Astrocyte of the cerebellum (primary cell): ENCODE measurements at regions not wholly inside any gene's neighbourhood (a gene's known extent, or its start where the extent isn't known, plus 50 kb on each side); places are given as distances from the start of the nearest gene placed in this dataset.
"Not testable (repeated sequence)": the region's sequence is repeated elsewhere in the genome, so short reads cannot be mapped to it uniquely, and the experiment has no call there.

Source experiments
- DNase-seq: peaks from one replicate; pipeline ENCODE4 v3.0.0-alpha.2; 2011; ENCODE audit warnings: low read depth
- H3K4me3 ChIP-seq: 2 replicates; pipeline ENCODE4 v1.5.1; 2011; ENCODE audit warnings: mild to moderate bottlenecking, low read depth, low read length, moderate library complexity
- in situ Hi-C: cut with HindIII; loops from 2 replicates; pipeline ENCODE4 v1.10.0; 2017; ENCODE audit warnings: low sequenced_read_pairs
- TF ChIP-seq, protein P1 (sequence below): IDR thresholded peaks from 2 replicates; pipeline ENCODE4 v1.5.1; 2012; ENCODE audit warnings: low read length, low read depth, moderate library complexity, mild to moderate bottlenecking; ENCODE audit errors: missing control alignments

DNA sequence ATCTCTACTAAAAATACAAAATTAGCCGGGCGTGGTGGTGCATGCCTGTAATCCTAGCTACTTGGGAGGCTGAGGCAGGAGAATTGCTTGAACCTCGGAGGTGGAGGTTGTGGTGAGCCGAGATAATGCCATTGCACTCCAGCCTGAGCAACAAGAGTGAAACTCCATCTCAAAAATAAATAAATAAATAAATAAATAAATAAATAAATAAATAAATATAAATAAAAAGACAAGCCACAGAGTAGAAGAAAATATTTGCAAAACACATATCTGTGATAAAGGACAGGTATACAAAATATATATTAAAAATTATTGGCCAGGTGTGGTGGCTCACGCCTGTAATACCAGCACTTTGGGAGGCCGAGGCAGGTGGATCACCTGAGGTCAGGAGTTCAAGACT is 96.0 kb downstream of the MRPL57 start:
- not testable (repeated sequence) for DNase-seq

DNA sequence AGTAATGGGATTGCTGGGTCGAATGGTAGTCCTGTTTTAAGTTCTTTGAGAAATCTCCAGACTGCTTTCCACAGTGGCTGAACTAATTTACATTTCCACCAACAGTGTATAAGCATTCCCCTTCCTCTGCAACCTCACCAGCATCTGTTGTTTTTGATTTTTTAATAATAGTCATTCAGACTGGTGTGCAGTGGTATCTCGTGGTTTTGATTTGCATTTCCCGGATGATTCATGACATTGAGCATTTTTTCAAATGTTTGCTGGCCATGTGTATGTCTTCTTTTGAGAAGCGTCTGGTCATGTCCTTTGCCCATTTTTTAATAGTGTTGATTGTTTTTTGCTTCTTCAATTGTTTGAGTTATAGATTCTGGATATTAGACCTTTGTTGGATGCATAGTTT is 98.0 kb downstream of the MRPL57 start:
- in situ Hi-C loops, H3K4me3 ChIP-seq, DNase-seq: not testable (repeated sequence)

More for the DNA sequence above, 96.0 kb downstream of the MRPL57 start:
- H3K4me3 ChIP-seq, in situ Hi-C loops: not testable (repeated sequence)

DNA sequence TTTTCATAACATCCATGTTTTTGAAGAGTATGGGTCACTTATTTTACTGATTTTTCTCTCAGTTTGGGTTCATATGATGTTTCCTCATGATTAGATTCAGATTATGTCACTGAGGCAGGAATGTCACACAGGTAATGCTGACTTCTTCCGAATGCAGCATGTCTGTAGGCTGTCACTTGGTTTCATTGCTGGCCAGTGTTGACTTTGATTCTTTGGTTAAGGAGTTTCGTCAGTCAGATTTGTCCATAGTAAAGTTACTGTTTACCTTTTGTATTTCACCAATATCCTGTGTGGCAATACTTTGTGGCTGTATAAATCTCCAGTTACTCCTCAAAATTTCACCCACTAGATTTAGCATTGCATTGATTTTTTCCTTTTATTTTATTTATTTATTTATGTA is 105.6 kb downstream of the MRPL57 start:
- in situ Hi-C loops = no loop called here
- DNase-seq = no peak
- TF ChIP-seq, protein P1, sequence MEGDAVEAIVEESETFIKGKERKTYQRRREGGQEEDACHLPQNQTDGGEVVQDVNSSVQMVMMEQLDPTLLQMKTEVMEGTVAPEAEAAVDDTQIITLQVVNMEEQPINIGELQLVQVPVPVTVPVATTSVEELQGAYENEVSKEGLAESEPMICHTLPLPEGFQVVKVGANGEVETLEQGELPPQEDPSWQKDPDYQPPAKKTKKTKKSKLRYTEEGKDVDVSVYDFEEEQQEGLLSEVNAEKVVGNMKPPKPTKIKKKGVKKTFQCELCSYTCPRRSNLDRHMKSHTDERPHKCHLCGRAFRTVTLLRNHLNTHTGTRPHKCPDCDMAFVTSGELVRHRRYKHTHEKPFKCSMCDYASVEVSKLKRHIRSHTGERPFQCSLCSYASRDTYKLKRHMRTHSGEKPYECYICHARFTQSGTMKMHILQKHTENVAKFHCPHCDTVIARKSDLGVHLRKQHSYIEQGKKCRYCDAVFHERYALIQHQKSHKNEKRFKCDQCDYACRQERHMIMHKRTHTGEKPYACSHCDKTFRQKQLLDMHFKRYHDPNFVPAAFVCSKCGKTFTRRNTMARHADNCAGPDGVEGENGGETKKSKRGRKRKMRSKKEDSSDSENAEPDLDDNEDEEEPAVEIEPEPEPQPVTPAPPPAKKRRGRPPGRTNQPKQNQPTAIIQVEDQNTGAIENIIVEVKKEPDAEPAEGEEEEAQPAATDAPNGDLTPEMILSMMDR = no peak
- no peak overlapping the region for H3K4me3 ChIP-seq

DNA sequence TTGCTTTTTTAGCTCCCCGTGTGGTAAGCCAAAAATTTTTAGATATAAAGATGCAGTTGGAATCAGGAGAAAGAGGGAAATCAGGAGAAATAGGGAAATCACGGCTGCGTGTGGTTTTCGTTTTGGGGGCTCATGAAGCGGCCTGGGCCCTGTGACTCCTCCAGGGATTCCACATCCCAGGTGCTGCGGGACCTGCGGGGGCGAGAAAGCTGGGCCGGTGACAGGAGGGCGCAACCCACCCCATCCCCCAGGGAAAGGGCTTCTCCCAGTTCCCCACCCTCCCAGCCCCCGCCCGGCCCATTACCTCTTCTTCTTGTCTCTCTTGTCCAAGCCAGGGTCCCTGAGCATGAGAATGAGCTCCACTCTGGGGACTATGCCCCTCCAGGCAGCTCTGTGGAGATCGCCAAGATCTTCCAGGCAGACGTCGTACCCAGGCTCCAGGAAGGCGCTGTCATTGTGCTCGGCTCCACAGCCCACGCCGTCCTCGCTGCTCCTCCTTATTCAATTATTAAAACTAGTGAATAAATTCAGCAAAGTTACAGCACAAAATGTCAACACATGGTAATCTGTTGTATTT is 111.0 kb downstream of the MRPL57 start:
- TF ChIP-seq, protein P1 = no peak
- H3K4me3 ChIP-seq = no peak overlapping the region
- in situ Hi-C loops = no loop called here
- no peak for DNase-seq

DNA sequence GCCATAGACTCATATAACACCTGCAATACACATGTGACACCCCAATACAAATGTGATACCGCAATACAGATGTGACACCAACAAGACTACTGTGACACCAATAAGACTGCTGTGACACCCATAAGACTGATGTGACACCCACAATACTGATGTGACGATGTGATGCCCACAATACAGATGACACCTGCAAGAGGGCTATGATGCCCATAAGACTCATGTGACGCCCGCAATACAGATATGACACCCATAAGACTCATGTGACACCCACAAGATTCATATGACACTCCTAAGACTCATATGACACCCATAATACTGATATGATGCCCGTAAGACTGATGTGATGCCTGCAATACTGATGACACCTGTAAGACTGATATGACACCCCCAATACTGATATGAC is 113.0 kb downstream of the MRPL57 start:
- TF ChIP-seq, protein P1 = no peak
- H3K4me3 ChIP-seq = no peak overlapping the region
- in situ Hi-C loops = no loop called here
- no peak for DNase-seq

DNA sequence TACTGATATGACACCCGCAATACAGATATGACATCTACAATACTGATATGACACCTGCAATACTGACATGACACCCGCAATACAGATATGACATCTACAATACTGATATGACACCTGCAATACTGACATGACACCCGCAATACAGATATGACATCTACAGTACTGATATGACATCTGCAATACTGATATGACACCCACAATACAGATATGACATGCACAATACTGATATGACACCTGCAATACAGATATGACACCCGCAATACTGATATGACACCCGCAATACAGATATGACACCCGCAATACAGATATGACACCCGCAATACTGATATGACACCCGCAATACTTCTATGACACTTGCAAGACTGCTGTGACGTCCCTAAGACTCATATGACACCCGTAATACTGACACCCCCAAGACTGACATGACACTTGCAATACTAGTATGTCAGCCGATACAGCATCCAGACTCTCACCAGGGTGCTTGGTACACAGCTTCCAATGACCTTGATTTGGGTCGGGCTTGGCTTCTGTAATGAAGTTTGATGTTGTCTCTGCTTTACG is 114.1 kb downstream of the MRPL57 start:
- in situ Hi-C loops, DNase-seq, H3K4me3 ChIP-seq: not testable (repeated sequence)

DNA sequence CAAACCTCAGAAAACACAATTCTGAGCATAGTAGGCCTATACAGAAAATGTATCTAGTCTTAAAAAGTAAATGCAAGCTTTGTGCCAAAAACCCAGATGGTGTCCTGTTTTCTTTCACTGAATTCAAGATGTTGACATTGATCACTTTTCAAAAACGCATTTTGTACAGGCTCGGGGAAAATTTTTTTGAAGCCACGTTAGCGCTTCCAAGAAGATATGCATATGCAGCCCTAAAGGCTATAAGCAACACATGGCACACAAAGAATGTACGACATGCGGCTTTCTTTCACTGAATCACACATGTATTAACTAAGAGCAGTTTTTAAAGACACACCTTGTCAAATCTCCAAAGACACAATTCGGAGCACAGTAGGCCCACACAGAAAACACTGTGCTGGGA is 115.4 kb downstream of the MRPL57 start:
- DNase-seq = no peak
- TF ChIP-seq, protein P1 = no peak
- in situ Hi-C loops = no loop called here
- no peak overlapping the region for H3K4me3 ChIP-seq

DNA sequence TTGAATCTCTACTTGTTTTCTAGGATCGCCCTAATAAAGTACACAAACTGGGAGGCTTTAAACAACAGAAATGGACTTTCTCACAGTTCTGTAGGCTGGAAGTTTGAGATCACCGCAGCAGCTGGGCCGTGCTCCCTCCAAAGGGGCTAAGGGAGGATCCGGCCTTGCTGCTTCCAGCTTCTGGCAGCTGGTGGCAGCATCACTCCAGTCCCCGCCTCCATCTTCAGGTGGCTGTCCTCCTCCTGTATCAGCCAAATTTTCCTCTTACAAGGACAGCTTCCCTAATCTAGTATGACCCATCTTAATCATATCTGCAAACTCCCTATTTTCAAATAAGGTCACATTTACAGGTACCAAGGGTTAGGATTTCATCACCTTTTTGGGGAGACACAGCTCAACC is 120.5 kb downstream of the MRPL57 start:
- H3K4me3 ChIP-seq, DNase-seq, in situ Hi-C loops: not testable (repeated sequence)
- TF ChIP-seq, protein P1 = peak; percentile 57
